Osteoblast (primary cell): ENCODE measurements at regions not wholly inside any gene's neighbourhood (a gene's known extent, or its start where the extent isn't known, plus 50 kb on each side); places are given as distances from the start of the nearest gene placed in this dataset.

Experiments
- DNase-seq: peaks from one replicate; pipeline ENCODE4 v3.0.0; 2011; ENCODE audit warnings: low spot score, mixed read lengths; ENCODE audit not compliant: insufficient read length; ENCODE audit errors: missing footprints
- H2AFZ ChIP-seq: 2 replicates; pipeline ENCODE4 v1.6.0; 2011; ENCODE audit warnings: mild to moderate bottlenecking, low read length
- H3K27ac ChIP-seq: 2 replicates; pipeline ENCODE4 v1.5.1; 2011; ENCODE audit warnings: mild to moderate bottlenecking, low read depth, low read length, moderate library complexity
- H3K27me3 ChIP-seq: 2 replicates; pipeline ENCODE4 v1.6.0; 2012; ENCODE audit warnings: mild to moderate bottlenecking, control low read depth, inconsistent platforms, low read length, moderate library complexity; ENCODE audit not compliant: insufficient read depth
- H3K36me3 ChIP-seq: 2 replicates; pipeline ENCODE4 v1.5.1; 2011; ENCODE audit warnings: mild to moderate bottlenecking, low read length, control low read depth, moderate library complexity; ENCODE audit not compliant: insufficient read depth
- H3K4me1 ChIP-seq: 2 replicates; pipeline ENCODE4 v1.5.1; 2011; ENCODE audit warnings: mild to moderate bottlenecking, low read length, control low read depth, moderate library complexity; ENCODE audit not compliant: insufficient read depth
- H3K4me2 ChIP-seq: 2 replicates; pipeline ENCODE4 v1.6.0; 2011; ENCODE audit warnings: mild to moderate bottlenecking, low read length; ENCODE audit not compliant: insufficient read depth
- H3K4me3 ChIP-seq: fragments of 200-600 bp; sonication (generic); 3 replicates; pipeline ENCODE4 v1.5.1; 2012; ENCODE audit warnings: mild to moderate bottlenecking, low read length, inconsistent platforms; ENCODE audit not compliant: insufficient read depth
- H3K79me2 ChIP-seq: 2 replicates; pipeline ENCODE4 v1.6.0; 2012; ENCODE audit warnings: mild to moderate bottlenecking, low read length, control low read depth, inconsistent platforms; ENCODE audit not compliant: insufficient read depth
- H3K9me3 ChIP-seq: 2 replicates; pipeline ENCODE4 v1.5.1; 2011; ENCODE audit warnings: low read depth, low read length, control low read depth
- H4K20me1 ChIP-seq: 2 replicates; pipeline ENCODE4 v1.6.0; 2012; ENCODE audit warnings: mild to moderate bottlenecking, low read length, control low read depth; ENCODE audit not compliant: insufficient read depth
- CTCF ChIP-seq: IDR thresholded peaks from 2 replicates; pipeline ENCODE4 v1.5.1; 2011; ENCODE audit warnings: mild to moderate bottlenecking, low read depth, low read length, moderate library complexity; ENCODE audit errors: extremely low read depth

GRCh38 chr3:113103588-113103987 lies 107.8 kb upstream of the BOC start:
- no peak for DNase-seq
- Histone ChIP-seq H3K4me1 (peaks cover 4% of the 10 kb centered on the region), H4K20me1 (no peaks in the 10 kb centered on the region), H3K27me3 (peaks cover 4% of the 10 kb centered on the region), H3K79me2 (no peaks in the 10 kb centered on the region), H2AFZ (no peak overlapping the region), H3K4me2 (no peak overlapping the region), H3K27ac (no peak overlapping the region), H3K4me3 (no peak overlapping the region), H3K9me3 (peaks cover 2% of the 10 kb centered on the region), H3K36me3 (no peaks in the 10 kb centered on the region)
- TF ChIP-seq CTCF = no peak

- no peak for DNase-seq
- peaks cover 4% of the 10 kb centered on the region for H3K27me3 ChIP-seq
- H2AFZ ChIP-seq = no peak overlapping the region
- no peaks in the 10 kb centered on the region for H4K20me1 ChIP-seq
- no peak overlapping the region for H3K27ac ChIP-seq
- H3K4me1 ChIP-seq = no peaks in the 10 kb centered on the region
- H3K4me2 ChIP-seq = no peak overlapping the region
- TF ChIP-seq CTCF = no peak
- H3K9me3 ChIP-seq = peaks cover 2% of the 10 kb centered on the region
- no peak overlapping the region for H3K4me3 ChIP-seq
- H3K36me3 ChIP-seq = no peaks in the 10 kb centered on the region
- no peaks in the 10 kb centered on the region for H3K79me2 ChIP-seq
These were observed 106.8 kb upstream of the BOC start for GRCh38 chr3:113104357-113105092.

- H3K36me3 ChIP-seq = no peaks in the 10 kb centered on the region
- no peak overlapping the region for H2AFZ ChIP-seq
- H3K4me2 ChIP-seq = no peak overlapping the region
- H3K4me3 ChIP-seq = no peak overlapping the region
- H3K4me1 ChIP-seq = no peaks in the 10 kb centered on the region
- H3K27me3 ChIP-seq = peaks cover 4% of the 10 kb centered on the region
- no peaks in the 10 kb centered on the region for H3K9me3 ChIP-seq
- no peaks in the 10 kb centered on the region for H3K79me2 ChIP-seq
- no peak overlapping the region for H3K27ac ChIP-seq
- TF ChIP-seq CTCF = no peak
- DNase-seq = no peak
- no peaks in the 10 kb centered on the region for H4K20me1 ChIP-seq
These were observed 106.3 kb upstream of the BOC start for GRCh38 chr3:113105093-113105449.

- Histone ChIP-seq H3K4me1 (no peaks in the 10 kb centered on the region), H3K9me3 (no peaks in the 10 kb centered on the region), H3K79me2 (no peaks in the 10 kb centered on the region), H2AFZ (no peak overlapping the region), H3K36me3 (no peaks in the 10 kb centered on the region), H3K4me3 (no peak overlapping the region), H4K20me1 (no peaks in the 10 kb centered on the region), H3K27ac (no peak overlapping the region), H3K4me2 (no peak overlapping the region), H3K27me3 (peaks cover 4% of the 10 kb centered on the region)
- no peak for DNase-seq
- no peak for TF ChIP-seq CTCF
These were observed 105.2 kb upstream of the BOC start for GRCh38 chr3:113105966-113106660.
